ENCODE measurements at regions not wholly inside any gene's neighbourhood (a gene's known extent, or its start where the extent isn't known, plus 50 kb on each side); places are given as distances from the start of the nearest gene placed in this dataset.
"Not testable (repeated sequence)": the region's sequence is repeated elsewhere in the genome, so short reads cannot be mapped to it uniquely, and the experiment has no call there.

DNA sequence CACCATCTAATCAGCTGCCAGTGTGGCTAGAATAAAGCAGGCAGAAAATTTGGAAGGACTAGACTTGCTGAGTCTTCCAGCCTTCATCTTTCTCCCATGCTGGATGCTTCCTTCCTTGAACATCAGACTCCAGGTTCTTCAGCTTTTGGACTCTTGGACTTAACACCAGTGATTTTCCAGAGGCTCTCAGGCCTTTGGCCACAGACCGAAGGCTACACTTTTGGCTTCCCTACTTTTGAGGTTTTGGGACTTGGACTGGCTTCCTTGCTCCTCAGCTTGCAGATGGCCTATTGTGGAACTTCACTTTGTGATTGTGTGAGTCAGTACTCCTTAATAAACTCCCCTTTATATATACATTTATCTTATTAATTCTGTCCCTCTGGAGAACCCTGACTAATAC, 129.8 kb upstream of the MB21D2 start:
- DNase-seq (ENCODE audit: low read depth), result not testable (repeated sequence)

DNA sequence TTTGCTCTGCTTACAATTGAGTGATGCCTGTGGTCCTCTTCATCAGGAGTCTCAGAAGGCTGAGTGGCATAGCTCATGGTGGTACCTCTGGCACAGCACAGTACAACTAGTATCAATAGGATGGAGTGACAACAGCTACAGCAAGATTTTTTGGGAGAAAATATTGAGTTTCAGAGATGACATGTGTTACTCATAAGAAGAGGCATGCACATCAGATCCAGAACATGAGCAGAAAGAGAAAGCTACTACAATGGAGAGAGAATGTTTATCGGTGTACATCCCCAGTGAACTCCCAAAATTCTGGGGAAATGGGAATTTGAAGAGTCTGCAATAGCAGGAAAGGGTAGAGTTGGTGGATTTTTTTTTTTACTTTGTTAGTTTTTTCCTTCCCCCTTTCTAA, 130.5 kb upstream of the MB21D2 start:
- DNase-seq (ENCODE audit: low read depth), result no peak

DNA sequence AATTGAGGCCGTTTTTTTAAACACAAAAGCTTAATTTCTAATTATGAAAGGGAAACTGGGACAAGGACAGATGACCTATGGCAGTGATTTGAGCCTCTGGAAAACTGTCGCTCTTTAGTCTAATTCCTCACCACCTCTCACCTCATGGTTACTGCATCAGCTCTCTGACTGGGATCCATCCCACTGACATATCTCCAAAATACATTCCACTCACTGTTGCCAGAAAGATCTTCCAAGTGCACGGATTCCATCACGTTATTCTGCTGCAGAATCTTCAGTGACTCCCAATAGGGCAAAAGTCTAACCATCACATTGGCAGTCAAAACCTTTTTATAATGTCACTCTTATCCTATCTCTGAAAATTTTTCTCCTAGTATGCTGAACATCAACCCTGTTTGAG, 132.3 kb upstream of the MB21D2 start:
- no peak for DNase-seq (ENCODE audit: low read depth)

- DNase-seq (ENCODE audit: low read depth), result no peak
These were observed 133.7 kb upstream of the MB21D2 start for GRCh38 chr3:193051314-193051713.

GRCh38 chr3:193052354-193053045, 134.8 kb upstream of the MB21D2 start:
- DNase-seq (ENCODE audit: low read depth), result no peak

- no peak for DNase-seq (ENCODE audit: low read depth)
These were observed 135.4 kb upstream of the MB21D2 start for GRCh38 chr3:193053046-193053435.

DNA sequence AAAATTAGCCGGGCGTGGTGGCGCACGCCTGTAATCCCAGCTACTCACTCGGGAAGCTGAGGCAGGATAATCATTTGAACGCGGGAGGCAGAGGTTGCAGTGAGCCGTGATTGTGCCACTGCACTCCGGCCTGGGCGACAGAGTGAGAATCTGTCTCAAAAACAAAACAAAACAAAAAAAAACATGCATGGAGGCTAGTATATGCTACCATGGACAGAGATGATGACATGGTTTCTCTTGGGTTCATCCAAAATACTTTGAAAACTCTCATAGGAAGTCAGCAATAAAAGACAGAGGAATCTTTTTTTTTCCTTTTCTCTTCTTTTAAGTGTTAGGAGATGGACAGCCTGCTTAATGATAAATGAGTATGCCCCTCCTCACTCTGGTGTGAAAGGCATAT, 137.7 kb upstream of the MB21D2 start:
- no peak for DNase-seq (ENCODE audit: low read depth)

- no peak for DNase-seq (ENCODE audit: low read depth)
These were observed 140.0 kb upstream of the MB21D2 start for GRCh38 chr3:193057616-193058015.

GRCh38 chr3:193060748-193061546, 143.3 kb upstream of the MB21D2 start:
- DNase-seq (ENCODE audit: low read depth), result no peak

GRCh38 chr3:193068365-193068764, 150.7 kb upstream of the MB21D2 start:
- DNase-seq (ENCODE audit: low read depth), result no peak

DNA sequence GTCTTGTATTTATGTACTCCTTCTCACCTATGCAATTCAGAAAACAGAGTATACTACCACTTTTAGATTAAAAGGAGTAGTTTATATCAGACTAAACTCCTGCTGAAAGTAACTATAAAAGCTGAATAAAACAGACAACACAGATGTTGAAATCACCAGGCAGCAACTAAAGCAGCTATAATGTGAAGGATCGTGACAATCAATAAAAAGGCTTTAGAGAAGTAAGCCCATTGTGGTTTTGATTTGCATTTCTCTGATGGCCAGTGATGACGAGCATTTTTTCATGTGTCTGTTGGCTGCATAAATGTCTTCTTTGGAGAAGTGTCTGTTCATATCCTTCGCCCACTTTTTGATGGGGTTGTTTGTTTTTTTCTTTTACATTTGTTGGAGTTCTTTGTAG, 152.1 kb upstream of the MB21D2 start:
- not testable (repeated sequence) for DNase-seq (ENCODE audit: low read depth)

DNA sequence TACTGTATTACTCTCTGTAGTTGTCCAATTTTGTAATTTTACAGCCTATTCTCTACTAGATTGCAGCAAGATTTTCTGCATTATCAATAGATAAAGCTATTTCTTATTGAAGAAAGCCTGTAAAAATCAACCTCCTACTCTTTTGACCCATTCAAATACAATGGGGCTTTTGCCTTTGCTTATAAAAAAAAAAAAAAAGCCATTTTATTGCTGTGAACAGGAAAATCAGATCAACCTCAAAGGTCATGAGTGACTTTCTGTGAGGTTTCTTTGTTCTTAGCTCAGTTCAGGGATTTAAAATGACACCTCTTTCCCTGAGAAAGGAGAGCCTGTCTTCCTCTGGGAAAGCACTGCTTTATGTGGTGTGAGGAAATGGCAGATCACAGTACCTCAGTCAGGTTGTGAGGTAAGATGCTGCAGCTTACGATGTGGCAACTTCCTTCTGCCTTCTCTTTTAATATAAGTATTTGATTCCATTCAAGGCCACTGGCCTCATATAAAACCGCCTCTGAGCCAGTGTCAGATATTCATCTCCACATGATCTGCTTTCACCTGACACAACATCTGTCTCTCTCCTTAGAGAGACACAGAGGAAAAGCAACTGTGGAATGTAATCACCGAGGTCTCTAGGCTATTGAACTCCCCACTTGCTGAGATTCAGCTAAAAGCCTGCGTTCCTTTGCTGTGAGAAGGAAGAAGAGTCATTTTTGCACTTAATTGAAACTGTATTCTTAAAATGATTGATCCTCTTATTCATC, 161.5 kb upstream of the MB21D2 start:
- DNase-seq (ENCODE audit: low read depth), result no peak

DNA sequence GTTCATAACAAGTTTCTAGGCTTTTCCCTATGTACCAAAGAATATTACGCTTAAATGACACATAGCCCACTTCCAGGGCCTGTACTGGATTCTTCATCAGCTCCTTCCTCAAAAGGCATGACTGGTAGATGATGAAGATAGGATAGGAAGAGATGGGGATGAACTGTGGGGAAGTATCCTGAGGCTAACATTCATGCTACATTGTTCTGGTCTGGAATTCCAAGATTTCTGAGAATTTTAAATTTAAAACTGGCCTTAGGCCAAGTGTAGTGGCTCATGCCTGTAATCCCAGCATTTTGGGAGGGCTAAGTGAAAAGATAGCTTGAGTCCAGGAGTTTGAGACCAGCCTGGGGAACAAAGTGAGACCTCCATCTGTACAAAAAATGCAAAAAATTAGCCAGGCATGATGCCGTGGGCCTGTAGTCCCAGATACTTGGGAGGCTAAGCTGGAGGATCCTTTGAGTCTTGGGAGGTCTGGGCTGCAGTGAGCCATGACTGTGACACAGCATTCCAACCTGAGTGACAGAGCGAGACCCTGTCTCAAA, 160.1 kb upstream of the PLAAT1 start:
- no peak for DNase-seq (ENCODE audit: low read depth)

- no peak for DNase-seq (ENCODE audit: low read depth)
These were observed 155.4 kb upstream of the PLAAT1 start for GRCh38 chr3:193085655-193086054.

- no peak for DNase-seq (ENCODE audit: low read depth)
These were observed 154.3 kb upstream of the PLAAT1 start for GRCh38 chr3:193086681-193087080.

DNA sequence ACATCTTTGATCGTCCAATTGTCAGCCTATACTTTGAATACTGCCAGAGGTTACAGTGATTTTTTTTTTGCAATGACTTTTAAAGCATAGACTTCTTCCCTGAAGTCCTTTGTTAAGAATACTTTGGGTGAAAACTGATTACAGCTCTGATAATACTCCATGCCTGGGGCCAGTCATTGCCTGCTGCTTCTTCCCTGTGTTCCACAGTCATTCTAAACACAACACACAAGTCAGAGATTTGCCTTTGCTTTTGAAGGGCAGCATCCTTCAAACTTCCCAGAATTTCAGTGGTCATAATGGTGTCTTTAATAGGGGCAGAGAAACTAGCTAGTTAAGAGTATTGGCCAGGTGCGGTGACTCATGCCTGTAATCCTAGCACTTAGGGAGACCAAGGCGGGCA, 153.7 kb upstream of the PLAAT1 start:
- no peak for DNase-seq (ENCODE audit: low read depth)

GRCh38 chr3:193095366-193095765, 145.7 kb upstream of the PLAAT1 start:
- DNase-seq (ENCODE audit: low read depth), result no peak

GRCh38 chr3:193096076-193096475, 144.9 kb upstream of the PLAAT1 start:
- no peak for DNase-seq (ENCODE audit: low read depth)

DNA sequence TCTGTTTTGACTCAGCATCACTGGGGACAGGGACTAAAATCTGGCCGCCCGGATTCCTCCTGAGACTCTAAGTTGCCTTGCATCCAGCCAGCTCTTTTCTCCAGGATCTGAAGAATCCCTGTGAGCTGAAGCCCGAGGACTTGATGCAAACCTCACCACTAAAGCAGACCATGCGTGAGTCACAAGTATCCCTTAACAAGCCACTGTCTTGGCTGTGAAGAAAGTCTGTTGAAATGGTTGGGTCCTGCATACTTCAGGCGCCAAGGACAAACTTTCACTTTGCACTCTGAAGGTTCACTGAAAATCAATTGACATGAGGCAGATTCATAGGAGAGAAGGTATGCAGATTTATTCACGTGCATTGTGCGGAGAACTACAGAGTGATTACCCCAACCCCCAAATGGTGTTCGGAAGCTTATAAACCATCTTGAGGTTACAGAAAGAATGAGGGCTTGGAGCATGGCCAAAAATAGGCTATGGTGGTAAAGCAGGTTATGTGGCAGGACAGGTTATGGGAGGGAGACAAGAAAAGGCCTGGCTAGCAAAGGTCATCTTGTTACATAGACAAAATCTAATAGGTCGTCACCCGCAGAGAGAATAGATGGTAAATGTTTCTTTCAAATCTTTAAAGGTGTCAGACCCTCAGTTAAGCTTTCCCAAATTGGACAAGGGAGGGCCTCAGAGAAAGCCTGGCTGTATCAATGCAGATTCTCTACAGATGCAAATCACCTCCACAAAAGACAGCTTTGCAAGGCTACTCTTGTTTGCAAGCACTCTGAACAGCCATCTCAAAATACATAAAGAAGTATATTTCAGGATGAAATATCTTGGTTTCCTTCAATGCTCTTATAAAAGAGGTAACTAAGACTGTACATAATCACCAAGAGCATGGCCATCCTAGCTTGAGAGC, 126.3 kb upstream of the PLAAT1 start:
- DNase-seq (ENCODE audit: low read depth), result no peak

GRCh38 chr3:193116871-193117270, 124.2 kb upstream of the PLAAT1 start:
- DNase-seq (ENCODE audit: low read depth), result no peak

DNA sequence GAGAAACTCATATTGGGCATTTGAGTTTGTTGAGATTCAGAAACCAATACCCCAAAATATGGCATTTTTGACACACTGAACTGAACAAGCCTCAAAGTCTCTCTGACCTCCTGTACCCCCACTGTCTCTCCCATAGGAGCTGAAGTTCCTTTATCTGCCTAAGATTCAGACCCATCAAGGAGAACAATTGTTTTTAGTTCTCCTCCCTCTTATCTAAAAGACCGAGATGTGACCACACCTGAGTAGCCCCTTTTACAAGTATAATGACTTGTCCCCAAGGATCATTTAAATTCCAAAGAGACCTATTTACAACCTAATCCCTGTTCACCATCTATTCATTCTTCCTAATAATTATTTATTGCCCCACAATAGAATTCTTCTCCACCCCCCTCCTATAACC, 122.1 kb upstream of the PLAAT1 start:
- no peak for DNase-seq (ENCODE audit: low read depth)

- no peak for DNase-seq (ENCODE audit: low read depth)
These were observed 121.1 kb upstream of the PLAAT1 start for GRCh38 chr3:193119926-193120325.
